CD4-positive, alpha-beta T cell treated with Interferon alpha-2 for 1 hour (primary cell): ENCODE measurements at regions not wholly inside any gene's neighbourhood (a gene's known extent, or its start where the extent isn't known, plus 50 kb on each side); places are given as distances from the start of the nearest gene placed in this dataset.
"Not testable (repeated sequence)": the region's sequence is repeated elsewhere in the genome, so short reads cannot be mapped to it uniquely, and the experiment has no call there.

Source experiments
- DNase-seq, 2 donors: peaks; one replicate each; pipeline ENCODE4 v3.0.0-alpha.2; 2020 to 2022

GRCh38 chr9:75803130-75803529 is 87.3 kb upstream of the PCSK5 start:
- no peak for DNase-seq

GRCh38 chr9:75810063-75810462 is 80.4 kb upstream of the PCSK5 start:
- no peak for DNase-seq

- no peak for DNase-seq
Measured at GRCh38 chr9:75811692-75812091, 78.8 kb upstream of the PCSK5 start.

GRCh38 chr9:75812141-75812540 is 78.3 kb upstream of the PCSK5 start:
- DNase-seq: no peak

DNA sequence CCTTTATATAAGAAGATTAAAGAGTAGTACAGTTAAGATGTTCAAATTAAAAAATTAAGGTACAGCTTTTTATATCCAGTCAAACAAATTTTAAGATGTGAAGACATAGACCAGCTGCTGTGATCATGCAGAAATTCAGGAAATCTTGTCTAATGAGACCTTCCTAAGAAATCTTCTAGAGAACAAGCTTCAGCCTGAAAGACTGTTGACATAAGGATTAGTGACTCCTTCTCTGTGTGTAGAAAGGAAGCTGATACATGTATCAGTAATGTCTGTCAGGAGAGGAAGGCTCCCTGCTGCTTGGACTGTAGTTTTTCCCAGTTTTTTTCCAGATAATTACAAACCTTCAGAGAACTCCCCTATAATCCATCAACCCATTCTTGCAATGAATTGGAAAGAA is 75.8 kb upstream of the PCSK5 start:
- DNase-seq: no peak

DNA sequence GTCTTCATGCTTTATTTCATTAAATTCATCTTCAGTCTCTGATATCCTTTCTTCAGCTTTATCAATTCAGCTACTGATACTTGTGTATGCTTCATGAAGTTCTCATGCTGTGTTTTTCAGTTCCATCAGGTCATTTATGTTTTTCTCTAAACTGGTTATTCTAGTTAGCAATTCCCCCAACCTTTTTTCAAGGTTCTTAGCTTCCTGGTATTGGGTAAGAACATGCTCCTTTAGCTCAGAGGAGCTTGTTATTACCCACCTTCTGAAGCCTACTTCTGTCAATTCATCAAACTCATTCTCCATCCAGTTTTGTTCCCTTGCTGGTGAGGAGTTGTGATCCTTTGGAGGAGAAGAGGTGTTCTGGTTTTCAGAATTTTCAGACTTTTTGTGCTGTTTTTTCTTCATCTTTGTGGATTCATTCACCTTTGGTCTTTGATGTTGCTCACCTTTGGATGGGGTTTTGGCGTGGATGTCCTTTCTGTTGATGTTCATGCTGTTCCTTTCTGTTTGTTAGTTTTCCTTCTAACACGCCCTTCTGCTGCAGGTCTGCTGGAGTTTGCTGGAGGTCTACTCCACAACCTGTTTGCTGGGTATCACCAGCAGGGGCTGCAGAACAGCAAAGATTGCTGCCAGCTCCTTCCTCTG is 69.9 kb upstream of the PCSK5 start:
- DNase-seq: not testable (repeated sequence)

DNA sequence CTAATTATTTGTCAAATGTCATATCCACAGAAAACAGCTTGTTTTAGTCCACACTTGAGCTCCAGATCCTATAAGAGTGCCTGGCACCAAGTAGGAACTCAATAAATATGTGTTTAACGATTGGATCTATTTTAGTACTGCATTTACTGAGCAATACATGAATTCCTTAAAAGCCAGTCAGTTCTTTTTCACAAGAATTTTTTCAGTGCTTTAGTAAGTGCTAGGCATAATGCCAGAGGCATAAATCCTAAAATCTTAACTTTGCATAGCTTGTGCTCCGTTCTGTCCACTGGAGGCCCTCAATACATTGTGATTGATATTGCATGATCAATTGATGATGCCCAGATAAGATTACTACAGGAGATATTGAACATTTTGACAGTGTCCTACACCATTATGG is 67.3 kb upstream of the PCSK5 start:
- DNase-seq: no peak

DNA sequence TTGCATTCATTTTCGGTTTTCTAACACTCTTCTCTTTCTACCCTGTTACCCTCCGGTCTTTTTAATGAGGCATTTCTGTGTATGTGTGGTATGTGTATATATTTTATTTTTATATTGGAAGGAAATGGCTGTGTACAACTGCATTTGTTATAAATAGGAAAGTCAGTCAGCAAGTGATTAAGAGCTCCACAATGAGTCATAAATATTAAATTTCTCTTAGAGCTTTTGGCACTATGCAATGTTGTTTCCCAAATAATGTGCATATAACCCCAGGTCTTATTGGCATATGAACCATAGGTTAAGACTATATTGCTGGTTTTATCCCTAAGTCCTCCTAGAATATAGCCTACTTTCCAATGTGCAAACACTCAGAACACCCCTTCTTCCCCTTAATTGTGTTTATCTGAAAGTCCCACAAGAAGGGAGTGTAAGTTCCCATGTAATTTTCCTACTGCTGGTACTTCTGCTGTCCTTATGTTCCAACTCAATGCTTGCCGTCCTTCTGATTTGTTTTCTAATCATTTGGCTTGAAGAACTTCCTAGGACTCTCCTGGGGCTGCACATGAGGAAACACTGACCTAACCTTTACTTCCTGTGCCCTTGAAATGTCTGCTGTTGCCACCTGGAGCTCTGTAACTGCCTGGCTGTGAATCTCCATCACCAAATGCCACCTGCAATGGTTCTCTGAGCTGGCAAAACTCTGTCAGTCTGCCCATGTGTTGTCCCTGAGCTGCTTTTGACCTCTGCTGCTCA is 65.5 kb upstream of the PCSK5 start:
- no peak for DNase-seq

GRCh38 chr9:75826314-75826713 is 64.2 kb upstream of the PCSK5 start:
- no peak for DNase-seq

DNA sequence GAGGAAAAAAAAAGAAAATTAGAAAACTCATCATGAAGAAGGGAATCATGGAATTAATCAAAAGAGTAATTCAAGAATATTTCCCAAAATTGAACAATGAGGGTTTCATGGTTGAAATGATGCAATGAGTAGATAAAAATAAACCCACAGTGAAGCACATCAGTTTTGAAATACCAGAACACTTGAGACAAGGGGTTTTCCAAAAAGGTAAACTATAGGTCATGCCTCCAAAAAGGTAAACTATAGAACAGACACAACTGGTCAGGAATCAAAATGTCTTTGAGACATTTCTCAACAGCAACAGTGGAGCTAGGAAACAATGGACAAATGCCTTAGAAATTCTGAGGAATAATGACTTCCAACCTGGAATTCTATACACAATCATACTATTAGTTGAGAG is 60.2 kb upstream of the PCSK5 start:
- DNase-seq: no peak

GRCh38 chr9:75833778-75834177 is 56.7 kb upstream of the PCSK5 start:
- DNase-seq: no peak

- DNase-seq: no peak
Measured at GRCh38 chr9:75834878-75835277, 55.6 kb upstream of the PCSK5 start.
